ENCODE measurements at regions not wholly inside any gene's neighbourhood (a gene's known extent, or its start where the extent isn't known, plus 50 kb on each side); places are given as distances from the start of the nearest gene placed in this dataset.

DNA sequence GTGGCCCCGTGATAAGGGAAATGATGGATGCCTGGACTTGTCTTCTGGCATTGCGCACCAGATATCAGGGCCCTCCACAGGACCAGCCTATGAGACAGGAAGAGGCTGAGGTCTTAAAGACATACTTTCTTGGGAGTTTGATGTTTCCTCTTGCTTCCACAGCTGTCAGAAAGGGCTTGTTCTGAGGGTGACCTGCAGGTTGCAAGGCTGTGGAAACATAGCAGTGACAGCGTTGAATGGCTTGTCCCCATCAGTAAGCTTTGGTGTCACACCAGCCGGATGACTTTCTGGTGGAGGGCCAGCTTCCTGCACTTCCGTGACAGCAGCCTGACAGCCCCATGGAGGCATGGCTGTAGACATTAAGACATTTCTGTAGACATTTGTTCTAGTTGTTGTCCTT, 143.2 kb downstream of the C9orf152 start:
- H3K4me3 ChIP-seq (ENCODE audit: low read length), result no peak overlapping the region
- TF ChIP-seq, protein P1, sequence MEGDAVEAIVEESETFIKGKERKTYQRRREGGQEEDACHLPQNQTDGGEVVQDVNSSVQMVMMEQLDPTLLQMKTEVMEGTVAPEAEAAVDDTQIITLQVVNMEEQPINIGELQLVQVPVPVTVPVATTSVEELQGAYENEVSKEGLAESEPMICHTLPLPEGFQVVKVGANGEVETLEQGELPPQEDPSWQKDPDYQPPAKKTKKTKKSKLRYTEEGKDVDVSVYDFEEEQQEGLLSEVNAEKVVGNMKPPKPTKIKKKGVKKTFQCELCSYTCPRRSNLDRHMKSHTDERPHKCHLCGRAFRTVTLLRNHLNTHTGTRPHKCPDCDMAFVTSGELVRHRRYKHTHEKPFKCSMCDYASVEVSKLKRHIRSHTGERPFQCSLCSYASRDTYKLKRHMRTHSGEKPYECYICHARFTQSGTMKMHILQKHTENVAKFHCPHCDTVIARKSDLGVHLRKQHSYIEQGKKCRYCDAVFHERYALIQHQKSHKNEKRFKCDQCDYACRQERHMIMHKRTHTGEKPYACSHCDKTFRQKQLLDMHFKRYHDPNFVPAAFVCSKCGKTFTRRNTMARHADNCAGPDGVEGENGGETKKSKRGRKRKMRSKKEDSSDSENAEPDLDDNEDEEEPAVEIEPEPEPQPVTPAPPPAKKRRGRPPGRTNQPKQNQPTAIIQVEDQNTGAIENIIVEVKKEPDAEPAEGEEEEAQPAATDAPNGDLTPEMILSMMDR (conservative IDR thresholded peaks at IDR 0.05; ENCODE audit: low read length), result no peak
- no peak for DNase-seq (ENCODE audit: low read depth)

DNA sequence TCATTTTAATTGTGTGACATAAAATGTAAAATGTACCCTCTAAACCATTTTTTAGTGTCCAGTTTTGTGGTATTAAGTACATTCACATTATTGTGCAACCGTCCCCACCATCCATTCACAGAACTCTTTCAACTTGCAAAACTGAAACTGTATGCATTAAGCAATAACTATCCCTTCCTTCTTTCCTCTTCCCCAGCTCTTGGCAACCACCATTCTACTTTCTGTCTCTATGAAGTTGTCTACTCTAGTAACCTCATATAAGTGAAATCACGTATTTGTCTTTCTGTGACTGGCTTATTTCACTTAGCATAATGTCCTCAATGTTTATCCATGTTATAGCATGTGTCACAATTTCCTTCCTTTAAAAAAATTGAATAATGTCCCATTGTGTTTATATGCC, 142.4 kb downstream of the C9orf152 start:
- H3K4me3 ChIP-seq (ENCODE audit: low read length), result no peak overlapping the region
- peak; percentile 63 for DNase-seq (ENCODE audit: low read depth)
- TF ChIP-seq, protein P1 (conservative IDR thresholded peaks at IDR 0.05; ENCODE audit: low read length), result no peak

DNA sequence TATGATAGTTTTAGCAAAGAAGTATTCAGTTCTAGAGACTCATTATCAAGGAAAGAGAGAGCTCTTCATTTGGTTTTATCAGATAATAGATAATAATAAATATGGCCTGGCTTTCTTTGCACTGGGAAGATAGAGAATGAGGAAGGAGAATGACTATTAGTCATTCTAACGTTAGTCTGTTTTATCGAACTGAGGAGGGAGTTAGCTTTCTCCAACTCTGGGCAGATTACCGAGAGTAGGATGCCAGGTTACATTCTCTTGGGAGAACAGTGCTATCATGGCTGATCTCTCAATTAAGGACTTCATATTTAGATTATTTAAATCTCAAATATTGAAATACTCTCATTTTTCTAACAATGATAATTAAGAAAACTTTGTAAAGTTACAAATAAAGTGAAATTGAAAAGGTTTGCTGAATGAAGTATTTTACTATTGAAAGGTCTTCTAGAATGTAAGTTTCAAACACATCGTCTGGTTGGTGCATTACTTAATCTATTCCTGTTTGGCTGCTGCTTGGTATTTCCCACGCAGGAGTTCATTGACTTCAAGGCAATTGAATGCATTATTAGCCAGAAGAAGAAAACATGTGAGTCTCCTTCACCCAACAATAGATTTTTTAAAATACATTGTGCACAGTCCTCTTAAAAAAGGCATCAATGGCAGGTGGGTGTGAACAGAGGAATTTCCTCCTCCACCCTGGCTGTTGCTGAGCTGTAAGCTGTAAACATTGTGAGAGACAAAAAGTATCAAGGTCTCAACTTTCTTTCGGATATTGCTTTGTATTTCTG, 140.8 kb downstream of the C9orf152 start:
- DNase-seq (ENCODE audit: low read depth), result peak; percentile 21
- H3K4me3 ChIP-seq (ENCODE audit: low read length), result no peak overlapping the region
- TF ChIP-seq, protein P1 (conservative IDR thresholded peaks at IDR 0.05; ENCODE audit: low read length), result no peak

DNA sequence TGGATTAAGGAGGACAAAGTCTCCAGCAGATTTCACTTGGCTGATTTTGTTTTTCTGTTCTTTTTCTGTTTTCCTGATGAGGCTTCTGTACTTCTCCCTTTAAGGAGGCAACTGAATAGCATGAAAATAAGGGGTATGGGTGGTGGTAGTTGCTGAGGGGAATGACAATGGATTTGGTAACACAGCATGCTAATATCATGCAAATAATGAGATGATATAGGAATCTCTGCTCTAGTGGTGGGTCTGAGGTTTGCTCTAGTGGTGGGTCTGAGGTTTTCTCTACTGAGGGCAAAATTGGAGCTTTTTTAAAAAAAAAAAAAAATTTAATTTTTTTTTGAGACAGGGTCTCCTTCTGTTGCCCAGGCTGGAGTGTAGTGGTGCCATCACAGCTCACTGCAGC, 139.7 kb downstream of the C9orf152 start:
- DNase-seq (ENCODE audit: low read depth), result no peak
- TF ChIP-seq, protein P1 (conservative IDR thresholded peaks at IDR 0.05; ENCODE audit: low read length), result no peak
- H3K4me3 ChIP-seq (ENCODE audit: low read length), result no peak overlapping the region

DNA sequence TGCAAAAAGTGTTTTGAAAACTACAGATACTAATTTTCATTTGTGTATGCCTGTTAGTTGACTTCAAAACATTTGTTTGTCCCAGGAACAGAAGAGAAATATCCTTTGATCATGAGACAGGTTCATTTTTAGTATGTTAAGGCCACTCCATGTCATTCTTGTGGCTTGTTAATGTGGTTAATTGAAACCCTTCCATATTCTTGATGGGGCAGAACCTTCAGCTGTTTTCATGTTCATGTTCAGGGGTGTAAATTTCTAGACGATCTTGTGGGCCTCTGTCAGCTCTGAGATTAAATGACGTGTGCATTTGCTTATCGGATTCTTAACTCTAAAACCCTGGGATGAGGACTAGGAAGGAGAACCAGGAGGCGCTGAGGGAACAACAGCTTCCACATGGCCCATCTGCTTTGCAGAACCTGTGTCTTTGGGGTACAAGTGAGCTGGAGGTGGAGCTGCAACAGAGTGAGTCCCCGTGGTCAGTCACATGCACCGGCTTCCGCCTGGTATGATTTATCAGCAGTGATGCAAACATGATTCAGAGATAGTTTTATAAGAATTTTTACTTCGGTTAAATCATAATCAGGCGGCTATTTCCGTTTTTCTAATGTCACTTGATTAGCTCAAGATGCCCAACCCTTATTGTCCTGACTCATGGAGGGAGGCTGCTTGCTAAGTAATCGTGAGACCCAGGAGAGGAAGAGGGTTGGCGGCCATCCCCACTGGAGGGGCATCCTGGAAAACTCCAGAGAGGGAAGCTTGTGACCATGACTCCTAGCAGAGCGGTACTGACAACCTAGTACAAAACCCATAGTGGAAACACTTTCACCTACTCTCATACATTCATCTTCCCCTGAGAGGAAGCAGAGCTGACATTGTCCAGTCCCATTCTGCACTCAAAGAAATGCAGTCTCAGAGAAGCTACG, 138.4 kb downstream of the C9orf152 start:
- H3K4me3 ChIP-seq (ENCODE audit: low read length), result no peak overlapping the region
- TF ChIP-seq, protein P1 (conservative IDR thresholded peaks at IDR 0.05; ENCODE audit: low read length), result no peak
- DNase-seq (ENCODE audit: low read depth), result peak; percentile 93

DNA sequence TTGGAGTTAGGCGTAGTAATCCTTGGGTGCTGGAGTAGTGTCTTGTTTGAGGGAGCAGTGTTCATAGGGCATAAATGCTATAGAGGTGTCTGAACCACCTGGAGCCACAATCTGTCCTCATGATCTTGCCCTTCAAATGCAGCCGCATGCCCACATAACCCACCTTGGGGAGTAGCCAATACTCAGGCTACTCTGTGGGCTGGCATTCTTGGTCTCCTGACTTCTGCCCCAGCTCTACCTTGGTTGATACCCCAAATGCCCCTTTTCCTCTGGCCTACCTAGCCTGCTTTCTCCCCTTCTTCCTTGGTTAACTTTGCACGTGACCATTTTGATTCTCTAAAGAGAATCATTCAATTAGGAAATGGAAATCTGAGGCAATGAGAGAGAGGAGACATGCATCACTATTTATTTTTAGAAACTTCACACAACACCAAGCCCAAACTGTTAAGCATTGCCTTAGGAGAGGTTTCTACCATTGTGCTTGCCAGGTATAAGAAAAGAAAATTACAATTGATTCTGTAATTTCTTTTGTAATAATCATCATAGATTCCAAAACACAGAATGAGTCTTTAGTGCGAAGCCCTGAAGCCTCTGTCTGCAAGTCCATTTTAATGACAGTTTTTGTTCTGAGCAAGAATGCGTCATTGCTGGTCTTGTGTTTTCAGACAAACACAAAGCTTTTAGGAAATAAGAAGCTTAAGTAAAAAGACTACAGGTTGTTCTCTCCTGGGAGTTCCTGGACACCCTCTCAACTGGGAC, 135.2 kb downstream of the C9orf152 start:
- TF ChIP-seq, protein P1 (conservative IDR thresholded peaks at IDR 0.05; ENCODE audit: low read length), result no peak
- H3K4me3 ChIP-seq (ENCODE audit: low read length), result no peak overlapping the region
- DNase-seq (ENCODE audit: low read depth), result peak; percentile 21
